Esophagus muscularis mucosa (tissue), 4 donors: ENCODE measurements at regions not wholly inside any gene's neighbourhood (a gene's known extent, or its start where the extent isn't known, plus 50 kb on each side); places are given as distances from the start of the nearest gene placed in this dataset.

Experiments used
- DNase-seq: peaks from one replicate; pipeline ENCODE4 v3.0.0-alpha.2; 2017; ENCODE audit errors: extremely low spot score
- H3K27ac ChIP-seq, 4 donors: fragments of 200-600 bp; sonication (generic); replicated peaks in 1 of 4; 1 replicate in 3 of 4; 2 replicates in 1 of 4; pipeline ENCODE4 v1.5.1; 2016 to 2019; ENCODE audit warnings: mild to moderate bottlenecking in 1 of 4
- H3K27me3 ChIP-seq, 4 donors: fragments of 200-600 bp; sonication (generic); one replicate each; pipeline versions ENCODE4 v1.5.1 to v1.6.0; 2016 to 2019
- H3K36me3 ChIP-seq, 4 donors: fragments of 200-600 bp; sonication (generic); one replicate each; pipeline ENCODE4 v1.5.1; 2016 to 2019
- H3K4me1 ChIP-seq, 4 donors: fragments of 200-600 bp; sonication (generic); one replicate each; pipeline ENCODE4 v1.5.1; 2016 to 2019
- H3K4me3 ChIP-seq, 4 donors: fragments of 200-600 bp; sonication (generic); 1 replicate in 2 of 4; 2 replicates in 2 of 4; pipeline ENCODE4 v1.5.1; 2016 to 2019; ENCODE audit warnings: mild to moderate bottlenecking in 4 of 4, moderate library complexity in 1 of 4
- H3K9me3 ChIP-seq, 4 donors: fragments of 200-600 bp; sonication (generic); 1 replicate in 3 of 4; 2 replicates in 1 of 4; pipeline ENCODE4 v1.5.1; 2016 to 2019
- EP300 ChIP-seq: sonication (generic); formaldehyde crosslinking; IDR thresholded peaks from one replicate; pipeline ENCODE4 v1.6.1; 2017; ENCODE audit warnings: antibody characterized with exemption
- POLR2A ChIP-seq: fragments of 450-650 bp; IDR thresholded peaks from one replicate; pipeline ENCODE4 v1.6.1; 2017; ENCODE audit warnings: antibody characterized with exemption, moderate library complexity, mild to moderate bottlenecking, low read depth
- POLR2AphosphoS5 ChIP-seq, 2 donors: sonication (generic); formaldehyde crosslinking; IDR thresholded peaks; one replicate each; pipeline ENCODE4 v1.6.1; 2017; ENCODE audit warnings: antibody characterized with exemption in 2 of 2
- whole genome bisulfite sequencing: methylation state at CpG from one replicate; pipeline ENCODE4 v1.1.5; 2018; 5-methylcytosine and 5-hydroxymethylcytosine counted together
- intact Hi-C: fragments of 100-400 bp; cut with DNase I; formaldehyde crosslinking; loops from one replicate; pipeline ENCODE4 v1.15.1; 2023
- TF ChIP-seq, protein P1 (sequence below), 3 experiments: fragments of 200-600 bp in 2 of 3; fragments of 450-650 bp in 1 of 3; sonication (generic) in 2 of 3; IDR thresholded peaks; one replicate each; pipeline ENCODE4 v1.5.1; 2017 to 2019; ENCODE audit warnings: antibody characterized with exemption in 3 of 3, mild to moderate bottlenecking in 2 of 3, moderate library complexity in 1 of 3

DNA sequence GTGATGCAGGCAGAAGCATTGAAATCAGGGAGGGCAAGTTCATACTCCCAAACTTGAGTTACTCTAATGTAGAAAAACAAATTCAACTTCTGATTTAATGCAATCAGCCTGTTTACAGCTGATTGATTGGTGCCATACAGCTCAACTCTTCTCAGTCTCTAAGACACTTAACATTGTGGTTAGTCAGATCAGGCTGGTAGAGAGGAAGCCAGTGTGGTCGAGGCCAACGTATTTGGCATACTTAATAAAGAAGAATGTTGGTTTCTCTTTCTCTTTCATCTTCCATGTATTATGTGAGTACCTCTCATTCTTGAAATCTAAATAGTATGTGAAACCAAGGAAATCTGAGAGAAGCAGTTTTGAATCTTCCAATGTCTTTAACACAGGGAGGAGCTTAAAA is 255.0 kb upstream of the SLITRK1 start:
- intact Hi-C loops, result no loop called here
- H3K27me3 ChIP-seq, result no peaks in the 10 kb centered on the region
- H3K4me3 ChIP-seq, result no peak overlapping the region
- TF ChIP-seq EP300 (no peak), POLR2AphosphoS5 (IDR thresholded peaks at IDR 0.05) (no peak), POLR2A (no peak)
- TF ChIP-seq, protein P1, sequence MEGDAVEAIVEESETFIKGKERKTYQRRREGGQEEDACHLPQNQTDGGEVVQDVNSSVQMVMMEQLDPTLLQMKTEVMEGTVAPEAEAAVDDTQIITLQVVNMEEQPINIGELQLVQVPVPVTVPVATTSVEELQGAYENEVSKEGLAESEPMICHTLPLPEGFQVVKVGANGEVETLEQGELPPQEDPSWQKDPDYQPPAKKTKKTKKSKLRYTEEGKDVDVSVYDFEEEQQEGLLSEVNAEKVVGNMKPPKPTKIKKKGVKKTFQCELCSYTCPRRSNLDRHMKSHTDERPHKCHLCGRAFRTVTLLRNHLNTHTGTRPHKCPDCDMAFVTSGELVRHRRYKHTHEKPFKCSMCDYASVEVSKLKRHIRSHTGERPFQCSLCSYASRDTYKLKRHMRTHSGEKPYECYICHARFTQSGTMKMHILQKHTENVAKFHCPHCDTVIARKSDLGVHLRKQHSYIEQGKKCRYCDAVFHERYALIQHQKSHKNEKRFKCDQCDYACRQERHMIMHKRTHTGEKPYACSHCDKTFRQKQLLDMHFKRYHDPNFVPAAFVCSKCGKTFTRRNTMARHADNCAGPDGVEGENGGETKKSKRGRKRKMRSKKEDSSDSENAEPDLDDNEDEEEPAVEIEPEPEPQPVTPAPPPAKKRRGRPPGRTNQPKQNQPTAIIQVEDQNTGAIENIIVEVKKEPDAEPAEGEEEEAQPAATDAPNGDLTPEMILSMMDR (IDR thresholded peaks at IDR 0.05), result no peak
- DNase-seq, result no peak
- no peaks in the 10 kb centered on the region for H3K9me3 ChIP-seq
- no peaks in the 10 kb centered on the region for H3K4me1 ChIP-seq
- H3K27ac ChIP-seq, result no peak overlapping the region
- no peaks in the 10 kb centered on the region for H3K36me3 ChIP-seq
- 70% methylated on average over 2 of the region's 2 CpGs for WGBS

DNA sequence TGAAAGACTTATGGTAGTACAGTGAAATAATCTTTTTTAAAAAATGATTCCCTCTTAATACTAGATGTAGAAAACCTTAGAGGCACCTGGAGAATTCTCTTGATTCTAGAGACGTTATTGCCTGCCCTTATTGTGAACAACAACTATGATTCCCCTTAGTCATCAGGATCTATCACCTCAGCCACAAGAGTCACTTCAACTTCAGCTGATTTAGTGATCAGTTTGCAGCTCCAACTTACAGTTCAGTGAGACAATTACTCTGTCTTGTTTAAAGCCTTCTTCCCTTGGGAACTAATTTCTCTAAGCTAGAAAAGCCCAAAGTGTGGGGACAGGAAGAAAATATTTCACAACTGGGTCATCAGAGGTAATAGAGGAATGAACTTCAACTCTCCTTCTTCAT is 254.3 kb upstream of the SLITRK1 start:
- Histone ChIP-seq H3K27ac (no peak overlapping the region), H3K36me3 (no peaks in the 10 kb centered on the region), H3K4me3 (no peak overlapping the region), H3K4me1 (no peaks in the 10 kb centered on the region), H3K9me3 (no peaks in the 10 kb centered on the region), H3K27me3 (no peaks in the 10 kb centered on the region)
- 54% methylated on average over 1 of the region's 1 CpG for WGBS
- DNase-seq, result no peak
- intact Hi-C loops, result no loop called here
- TF ChIP-seq POLR2AphosphoS5 (IDR thresholded peaks at IDR 0.05), result no peak
- TF ChIP-seq POLR2A, result no peak
- TF ChIP-seq, protein P1 (IDR thresholded peaks at IDR 0.05), result no peak

DNA sequence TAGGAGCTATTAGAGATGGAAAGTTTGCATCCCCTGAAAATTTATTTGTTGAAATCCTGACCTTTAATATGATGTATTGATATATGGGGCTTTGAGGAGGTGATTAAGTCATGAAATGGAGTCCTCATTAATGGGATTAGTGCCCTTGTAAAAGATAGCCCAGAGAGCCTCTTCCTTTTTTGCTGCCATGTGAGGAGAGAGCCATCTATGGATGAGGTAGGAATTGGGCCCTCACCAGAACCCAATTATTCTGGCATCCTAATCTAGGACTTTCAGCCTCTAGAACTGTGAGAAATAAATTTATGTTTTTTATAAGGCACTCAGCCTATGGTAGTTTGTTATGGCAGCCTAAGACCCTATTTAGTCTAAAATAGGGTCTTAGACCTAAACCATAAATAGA is 250.2 kb upstream of the SLITRK1 start:
- no peaks in the 10 kb centered on the region for H3K27me3 ChIP-seq
- H3K4me3 ChIP-seq, result no peak overlapping the region
- H3K9me3 ChIP-seq, result no peaks in the 10 kb centered on the region
- intact Hi-C loops, result no loop called here
- H3K27ac ChIP-seq, result no peak overlapping the region
- H3K36me3 ChIP-seq, result no peaks in the 10 kb centered on the region
- TF ChIP-seq EP300 (no peak), POLR2A (no peak), POLR2AphosphoS5 (IDR thresholded peaks at IDR 0.05) (no peak)
- TF ChIP-seq, protein P1 (IDR thresholded peaks at IDR 0.05), result no peak
- DNase-seq, result no peak
- no peaks in the 10 kb centered on the region for H3K4me1 ChIP-seq

DNA sequence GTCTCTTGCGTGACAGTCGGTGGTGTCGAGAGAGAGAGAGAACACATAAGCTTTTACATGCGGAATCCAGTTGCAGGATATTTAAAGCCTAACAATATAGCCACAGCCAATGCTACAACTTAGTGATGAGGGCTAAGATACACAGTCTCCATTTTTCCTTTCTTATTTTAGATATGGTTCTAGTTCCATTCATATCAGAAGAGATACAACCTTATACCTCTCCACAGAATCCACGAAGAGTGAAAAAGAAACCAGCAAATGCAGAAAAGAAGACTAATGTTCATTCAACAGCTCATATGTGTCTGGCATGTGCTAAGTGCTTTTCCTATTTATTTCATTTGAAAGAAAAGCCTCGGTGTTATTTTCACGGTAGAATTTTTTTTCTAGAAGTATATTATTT is 249.0 kb upstream of the SLITRK1 start:
- intact Hi-C loops, result no loop called here
- Histone ChIP-seq H3K27ac (no peak overlapping the region), H3K27me3 (no peaks in the 10 kb centered on the region), H3K4me3 (no peak overlapping the region), H3K36me3 (no peaks in the 10 kb centered on the region), H3K4me1 (no peaks in the 10 kb centered on the region), H3K9me3 (no peaks in the 10 kb centered on the region)
- DNase-seq, result no peak
- no peak for TF ChIP-seq POLR2A
- 77% methylated on average over 7 of the region's 7 CpGs for WGBS

DNA sequence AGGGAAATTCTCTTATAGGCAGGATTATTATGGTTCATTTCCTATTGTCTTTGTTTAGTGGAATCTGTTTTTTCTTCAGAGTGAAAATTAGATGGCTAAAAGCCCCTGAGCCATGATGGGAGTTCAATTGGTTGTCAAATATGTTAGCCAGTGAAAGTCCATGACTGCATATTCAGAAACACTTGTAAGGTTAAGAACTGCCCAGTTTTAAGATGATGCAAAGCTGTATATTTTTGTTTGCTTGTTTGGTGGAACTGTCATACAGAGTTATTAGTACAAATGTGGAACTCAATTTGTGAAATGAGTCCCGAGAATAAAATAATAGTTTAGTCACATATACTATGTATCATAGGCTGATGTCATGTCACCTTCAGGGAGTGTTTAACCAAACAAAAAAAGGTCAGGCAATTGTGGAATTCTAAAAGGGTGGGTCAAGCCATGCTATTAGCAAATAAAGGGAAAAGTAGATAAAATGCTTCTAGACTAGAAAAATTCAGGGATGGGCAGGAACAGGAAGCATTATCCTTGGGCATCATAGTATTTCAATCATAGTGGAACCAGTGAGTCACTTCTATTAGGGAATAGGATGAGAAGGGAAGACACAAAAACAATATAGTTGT is 248.3 kb upstream of the SLITRK1 start:
- no peaks in the 10 kb centered on the region for H3K27me3 ChIP-seq
- DNase-seq, result no peak
- TF ChIP-seq, protein P1 (IDR thresholded peaks at IDR 0.05), result no peak
- no peak for TF ChIP-seq EP300
- no peak for TF ChIP-seq POLR2A
- no peak for TF ChIP-seq POLR2AphosphoS5 (IDR thresholded peaks at IDR 0.05)
- H3K4me3 ChIP-seq, result no peak overlapping the region
- no peaks in the 10 kb centered on the region for H3K9me3 ChIP-seq
- 60% methylated on average over 1 of the region's 1 CpG for WGBS
- H3K27ac ChIP-seq, result no peak overlapping the region
- H3K36me3 ChIP-seq, result no peaks in the 10 kb centered on the region
- intact Hi-C loops, result no loop called here
- no peaks in the 10 kb centered on the region for H3K4me1 ChIP-seq
